Esophagus muscularis mucosa (tissue), 4 donors: ENCODE measurements at regions not wholly inside any gene's neighbourhood (a gene's known extent, or its start where the extent isn't known, plus 50 kb on each side); places are given as distances from the start of the nearest gene placed in this dataset.

Source experiments
- DNase-seq: peaks from one replicate; pipeline ENCODE4 v3.0.0-alpha.2; 2017; ENCODE audit errors: extremely low spot score
- H3K27ac ChIP-seq, 4 donors: fragments of 200-600 bp; sonication (generic); replicated peaks in 1 of 4; 1 replicate in 3 of 4; 2 replicates in 1 of 4; pipeline ENCODE4 v1.5.1; 2016 to 2019; ENCODE audit warnings: mild to moderate bottlenecking in 1 of 4
- H3K27me3 ChIP-seq, 4 donors: fragments of 200-600 bp; sonication (generic); one replicate each; pipeline versions ENCODE4 v1.5.1 to v1.6.0; 2016 to 2019
- H3K36me3 ChIP-seq, 4 donors: fragments of 200-600 bp; sonication (generic); one replicate each; pipeline ENCODE4 v1.5.1; 2016 to 2019
- H3K4me1 ChIP-seq, 4 donors: fragments of 200-600 bp; sonication (generic); one replicate each; pipeline ENCODE4 v1.5.1; 2016 to 2019
- H3K4me3 ChIP-seq, 4 donors: fragments of 200-600 bp; sonication (generic); 1 replicate in 2 of 4; 2 replicates in 2 of 4; pipeline ENCODE4 v1.5.1; 2016 to 2019; ENCODE audit warnings: mild to moderate bottlenecking in 4 of 4, moderate library complexity in 1 of 4
- H3K9me3 ChIP-seq, 4 donors: fragments of 200-600 bp; sonication (generic); 1 replicate in 3 of 4; 2 replicates in 1 of 4; pipeline ENCODE4 v1.5.1; 2016 to 2019
- CTCF ChIP-seq, 3 experiments: fragments of 200-600 bp in 2 of 3; fragments of 450-650 bp in 1 of 3; sonication (generic) in 2 of 3; IDR thresholded peaks; one replicate each; pipeline ENCODE4 v1.5.1; 2017 to 2019; ENCODE audit warnings: antibody characterized with exemption in 3 of 3, mild to moderate bottlenecking in 2 of 3, moderate library complexity in 1 of 3
- EP300 ChIP-seq: sonication (generic); formaldehyde crosslinking; IDR thresholded peaks from one replicate; pipeline ENCODE4 v1.6.1; 2017; ENCODE audit warnings: antibody characterized with exemption
- POLR2A ChIP-seq: fragments of 450-650 bp; IDR thresholded peaks from one replicate; pipeline ENCODE4 v1.6.1; 2017; ENCODE audit warnings: antibody characterized with exemption, moderate library complexity, mild to moderate bottlenecking, low read depth
- POLR2AphosphoS5 ChIP-seq, 2 donors: sonication (generic); formaldehyde crosslinking; IDR thresholded peaks; one replicate each; pipeline ENCODE4 v1.6.1; 2017; ENCODE audit warnings: antibody characterized with exemption in 2 of 2
- WGBS: methylation state at CpG from one replicate; pipeline ENCODE4 v1.1.5; 2018; 5-methylcytosine and 5-hydroxymethylcytosine counted together
- intact Hi-C: fragments of 100-400 bp; cut with DNase I; formaldehyde crosslinking; loops from one replicate; pipeline ENCODE4 v1.15.1; 2023

GRCh38 chr7:153941061-153941460, 111.1 kb upstream of the DPP6 start:
- no peak for DNase-seq
- H3K4me3 ChIP-seq, result no peak overlapping the region
- TF ChIP-seq EP300, result no peak
- no peak for TF ChIP-seq POLR2AphosphoS5 (IDR thresholded peaks at IDR 0.05)
- no peak for TF ChIP-seq CTCF (IDR thresholded peaks at IDR 0.05)
- TF ChIP-seq POLR2A, result no peak
- no peaks in the 10 kb centered on the region for H3K9me3 ChIP-seq
- H3K27ac ChIP-seq, result no peak overlapping the region
- H3K27me3 ChIP-seq, result no peaks in the 10 kb centered on the region
- intact Hi-C loops, result no loop called here
- H3K36me3 ChIP-seq, result no peaks in the 10 kb centered on the region
- 72% methylated on average over 5 of the region's 5 CpGs for WGBS
- H3K4me1 ChIP-seq, result peaks cover 0 to 15% (median 13%) of the 10 kb centered on the region in 4 donors

DNA sequence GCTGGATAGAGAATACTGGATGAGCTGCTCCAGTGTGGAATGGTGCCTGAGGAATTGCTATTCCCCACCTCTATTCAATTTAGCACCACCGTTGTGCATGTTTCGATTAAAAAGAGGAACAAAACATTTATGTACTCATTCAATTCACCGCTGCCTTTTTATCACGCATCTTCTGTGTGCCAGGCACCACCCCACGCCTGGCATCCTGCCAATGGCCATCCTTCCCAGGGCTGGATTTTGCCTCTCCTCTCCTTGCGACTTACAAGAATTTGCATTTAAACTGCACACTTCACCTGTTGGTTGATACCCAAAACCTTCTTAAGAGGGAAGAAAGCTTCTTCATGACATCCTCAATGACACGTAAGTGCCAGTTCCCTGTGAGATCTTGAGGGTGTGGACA, 110.2 kb upstream of the DPP6 start:
- H3K9me3 ChIP-seq, result no peaks in the 10 kb centered on the region
- H3K4me1 ChIP-seq, result peaks cover 0 to 15% (median 13%) of the 10 kb centered on the region in 4 donors
- H3K36me3 ChIP-seq, result no peaks in the 10 kb centered on the region
- H3K4me3 ChIP-seq, result no peak overlapping the region
- DNase-seq, result no peak
- no peaks in the 10 kb centered on the region for H3K27me3 ChIP-seq
- intact Hi-C loops, result no loop called here
- H3K27ac ChIP-seq, result no peak overlapping the region
- TF ChIP-seq POLR2A (no peak), EP300 (no peak), CTCF (IDR thresholded peaks at IDR 0.05) (no peak), POLR2AphosphoS5 (IDR thresholded peaks at IDR 0.05) (no peak)
- WGBS, result 88% methylated on average over 7 of the region's 7 CpGs

DNA sequence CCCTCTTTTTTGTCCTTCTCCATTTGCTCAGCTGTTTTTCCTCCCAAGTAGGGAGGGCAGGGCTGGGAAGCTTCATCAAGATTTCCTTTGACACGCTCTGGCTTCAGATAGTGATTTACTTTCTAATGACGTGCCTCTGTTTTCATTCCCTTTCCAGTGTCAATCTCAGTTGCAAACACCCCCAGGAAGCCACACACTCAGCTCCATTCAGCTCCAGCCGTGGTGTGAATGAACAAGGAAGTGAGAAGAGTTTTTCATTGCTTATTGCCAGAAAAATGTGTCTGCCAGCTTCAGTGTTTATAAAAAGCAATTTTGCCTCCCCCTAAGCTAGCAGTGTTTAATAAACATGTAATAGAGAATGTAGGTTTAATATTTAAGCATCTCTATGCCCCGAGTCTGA, 108.7 kb upstream of the DPP6 start:
- Histone ChIP-seq H3K4me1 (peaks cover 0 to 15% (median 13%) of the 10 kb centered on the region in 4 donors), H3K4me3 (no peak overlapping the region), H3K9me3 (no peaks in the 10 kb centered on the region), H3K36me3 (no peaks in the 10 kb centered on the region), H3K27me3 (no peaks in the 10 kb centered on the region), H3K27ac (no peak overlapping the region)
- TF ChIP-seq EP300, result no peak
- TF ChIP-seq POLR2AphosphoS5 (IDR thresholded peaks at IDR 0.05), result no peak
- no peak for TF ChIP-seq POLR2A
- TF ChIP-seq CTCF (IDR thresholded peaks at IDR 0.05), result no peak
- WGBS, result 9% methylated on average over 4 of the region's 4 CpGs
- DNase-seq, result no peak
- intact Hi-C loops, result no loop called here

GRCh38 chr7:153943861-153944260, 108.3 kb upstream of the DPP6 start:
- DNase-seq, result no peak
- intact Hi-C loops, result no loop called here
- H3K4me3 ChIP-seq, result no peak overlapping the region
- peaks cover 0 to 15% (median 13%) of the 10 kb centered on the region in 4 donors for H3K4me1 ChIP-seq
- no peaks in the 10 kb centered on the region for H3K9me3 ChIP-seq
- no peak for TF ChIP-seq CTCF (IDR thresholded peaks at IDR 0.05)
- TF ChIP-seq POLR2AphosphoS5 (IDR thresholded peaks at IDR 0.05), result no peak
- TF ChIP-seq POLR2A, result no peak
- TF ChIP-seq EP300, result no peak
- H3K36me3 ChIP-seq, result no peaks in the 10 kb centered on the region
- no peak overlapping the region for H3K27ac ChIP-seq
- H3K27me3 ChIP-seq, result no peaks in the 10 kb centered on the region
- WGBS, result 38% methylated on average over 12 of the region's 12 CpGs

GRCh38 chr7:153948060-153948459, 104.1 kb upstream of the DPP6 start:
- no peaks in the 10 kb centered on the region for H3K27me3 ChIP-seq
- no peak for TF ChIP-seq POLR2A
- TF ChIP-seq EP300, result no peak
- TF ChIP-seq CTCF (IDR thresholded peaks at IDR 0.05), result no peak
- no peak for TF ChIP-seq POLR2AphosphoS5 (IDR thresholded peaks at IDR 0.05)
- no peak overlapping the region for H3K4me3 ChIP-seq
- WGBS, result 73% methylated on average over 2 of the region's 2 CpGs
- H3K9me3 ChIP-seq, result no peaks in the 10 kb centered on the region
- intact Hi-C loops, result no loop called here
- peaks cover 0 to 13% (median 11%) of the 10 kb centered on the region in 4 donors for H3K4me1 ChIP-seq
- no peak for DNase-seq
- no peak overlapping the region for H3K27ac ChIP-seq
- no peaks in the 10 kb centered on the region for H3K36me3 ChIP-seq
